Astrocyte (in vitro differentiated cells and primary cell): ENCODE measurements at regions not wholly inside any gene's neighbourhood (a gene's known extent, or its start where the extent isn't known, plus 50 kb on each side); places are given as distances from the start of the nearest gene placed in this dataset.

Experiments
- EZH2 ChIP-seq: IDR thresholded peaks from 2 replicates; pipeline ENCODE4 v1.6.1; 2012; ENCODE audit warnings: mild to moderate bottlenecking, low read length, inconsistent platforms; ENCODE audit not compliant: insufficient read depth
- TF ChIP-seq, protein P1 (sequence below): IDR thresholded peaks from 2 replicates; pipeline ENCODE4 v1.5.1; 2011; ENCODE audit warnings: low read depth, mild to moderate bottlenecking, inconsistent platforms, low read length, moderate library complexity; ENCODE audit not compliant: insufficient read depth

DNA sequence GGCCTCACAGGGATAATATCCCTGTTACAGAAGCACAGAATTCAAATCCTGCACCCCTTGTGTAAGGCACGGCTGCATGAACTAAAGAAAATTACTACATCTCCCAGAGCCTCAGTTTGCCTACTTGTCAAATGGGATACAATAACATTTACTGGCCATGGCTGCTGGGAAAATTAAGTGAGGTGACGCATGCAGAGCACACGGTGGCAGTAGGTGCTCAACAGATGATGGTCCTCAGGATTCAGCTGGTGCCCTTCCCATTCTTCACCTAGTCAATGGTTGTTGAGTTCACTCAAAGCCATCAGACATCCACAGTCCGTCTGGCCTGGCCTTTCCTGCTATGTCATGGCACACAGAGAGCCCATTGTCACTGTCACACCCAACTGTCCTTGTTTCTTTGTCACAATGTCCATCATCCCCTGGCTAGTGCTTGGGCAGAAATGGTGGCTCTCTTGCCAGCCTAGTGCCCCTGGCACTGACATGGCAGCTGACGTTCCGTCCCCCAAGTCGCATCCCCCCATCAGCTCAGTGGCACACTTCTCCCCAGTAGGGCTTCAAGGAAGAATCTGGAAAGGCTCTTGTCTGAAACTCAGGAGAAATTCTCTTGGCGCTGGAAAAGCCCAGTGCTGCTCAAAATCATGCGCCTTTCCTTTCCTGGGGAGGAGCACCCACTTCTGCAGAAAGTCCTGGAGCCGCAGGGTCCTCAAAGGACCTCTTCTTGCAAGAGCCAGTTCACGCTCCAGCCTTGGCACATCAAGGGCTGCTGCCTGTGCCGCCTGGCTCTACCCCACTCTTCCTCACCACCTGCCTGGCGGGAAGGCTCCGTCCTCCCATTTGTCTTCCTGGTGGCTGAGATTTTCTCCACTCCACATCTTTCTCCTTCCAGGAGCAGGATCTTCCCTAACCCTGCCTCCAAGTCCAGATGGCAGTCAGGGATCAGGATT, 55.9 kb upstream of the SLC66A3 start:
- TF ChIP-seq, protein P1, sequence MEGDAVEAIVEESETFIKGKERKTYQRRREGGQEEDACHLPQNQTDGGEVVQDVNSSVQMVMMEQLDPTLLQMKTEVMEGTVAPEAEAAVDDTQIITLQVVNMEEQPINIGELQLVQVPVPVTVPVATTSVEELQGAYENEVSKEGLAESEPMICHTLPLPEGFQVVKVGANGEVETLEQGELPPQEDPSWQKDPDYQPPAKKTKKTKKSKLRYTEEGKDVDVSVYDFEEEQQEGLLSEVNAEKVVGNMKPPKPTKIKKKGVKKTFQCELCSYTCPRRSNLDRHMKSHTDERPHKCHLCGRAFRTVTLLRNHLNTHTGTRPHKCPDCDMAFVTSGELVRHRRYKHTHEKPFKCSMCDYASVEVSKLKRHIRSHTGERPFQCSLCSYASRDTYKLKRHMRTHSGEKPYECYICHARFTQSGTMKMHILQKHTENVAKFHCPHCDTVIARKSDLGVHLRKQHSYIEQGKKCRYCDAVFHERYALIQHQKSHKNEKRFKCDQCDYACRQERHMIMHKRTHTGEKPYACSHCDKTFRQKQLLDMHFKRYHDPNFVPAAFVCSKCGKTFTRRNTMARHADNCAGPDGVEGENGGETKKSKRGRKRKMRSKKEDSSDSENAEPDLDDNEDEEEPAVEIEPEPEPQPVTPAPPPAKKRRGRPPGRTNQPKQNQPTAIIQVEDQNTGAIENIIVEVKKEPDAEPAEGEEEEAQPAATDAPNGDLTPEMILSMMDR: no peak
- no peak for TF ChIP-seq EZH2
